ENCODE measurements at regions not wholly inside any gene's neighbourhood (a gene's known extent, or its start where the extent isn't known, plus 50 kb on each side); places are given as distances from the start of the nearest gene placed in this dataset.

DNA sequence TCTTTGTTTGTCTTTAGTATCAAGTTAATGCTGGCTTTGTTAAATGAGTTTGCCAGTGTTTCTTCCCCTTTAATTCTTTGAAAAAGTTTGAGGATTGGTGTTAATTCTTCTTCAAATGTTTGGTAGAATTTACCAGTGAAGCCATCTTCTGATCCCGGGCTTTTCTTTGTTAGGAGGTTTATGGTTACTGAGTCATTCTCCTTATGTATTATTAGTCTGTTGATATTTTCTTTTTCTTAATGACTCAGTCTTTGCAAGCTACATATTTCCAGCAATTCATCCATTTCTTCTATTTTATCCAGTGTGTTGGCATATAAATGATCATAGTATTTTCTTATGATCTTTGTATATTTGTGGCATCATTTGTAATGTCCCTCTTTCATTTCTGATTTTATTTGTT, 74.5 kb upstream of the SPINK5 start:
- TF ChIP-seq, protein P1, sequence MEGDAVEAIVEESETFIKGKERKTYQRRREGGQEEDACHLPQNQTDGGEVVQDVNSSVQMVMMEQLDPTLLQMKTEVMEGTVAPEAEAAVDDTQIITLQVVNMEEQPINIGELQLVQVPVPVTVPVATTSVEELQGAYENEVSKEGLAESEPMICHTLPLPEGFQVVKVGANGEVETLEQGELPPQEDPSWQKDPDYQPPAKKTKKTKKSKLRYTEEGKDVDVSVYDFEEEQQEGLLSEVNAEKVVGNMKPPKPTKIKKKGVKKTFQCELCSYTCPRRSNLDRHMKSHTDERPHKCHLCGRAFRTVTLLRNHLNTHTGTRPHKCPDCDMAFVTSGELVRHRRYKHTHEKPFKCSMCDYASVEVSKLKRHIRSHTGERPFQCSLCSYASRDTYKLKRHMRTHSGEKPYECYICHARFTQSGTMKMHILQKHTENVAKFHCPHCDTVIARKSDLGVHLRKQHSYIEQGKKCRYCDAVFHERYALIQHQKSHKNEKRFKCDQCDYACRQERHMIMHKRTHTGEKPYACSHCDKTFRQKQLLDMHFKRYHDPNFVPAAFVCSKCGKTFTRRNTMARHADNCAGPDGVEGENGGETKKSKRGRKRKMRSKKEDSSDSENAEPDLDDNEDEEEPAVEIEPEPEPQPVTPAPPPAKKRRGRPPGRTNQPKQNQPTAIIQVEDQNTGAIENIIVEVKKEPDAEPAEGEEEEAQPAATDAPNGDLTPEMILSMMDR (IDR thresholded peaks at IDR 0.05): no peak
- no peak for TF ChIP-seq ZFX (IDR thresholded peaks at IDR 0.05; ENCODE audit: borderline replicate concordance)

Measured in 22Rv1 (cell line).